ENCODE measurements at regions not wholly inside any gene's neighbourhood (a gene's known extent, or its start where the extent isn't known, plus 50 kb on each side); places are given as distances from the start of the nearest gene placed in this dataset.

DNA sequence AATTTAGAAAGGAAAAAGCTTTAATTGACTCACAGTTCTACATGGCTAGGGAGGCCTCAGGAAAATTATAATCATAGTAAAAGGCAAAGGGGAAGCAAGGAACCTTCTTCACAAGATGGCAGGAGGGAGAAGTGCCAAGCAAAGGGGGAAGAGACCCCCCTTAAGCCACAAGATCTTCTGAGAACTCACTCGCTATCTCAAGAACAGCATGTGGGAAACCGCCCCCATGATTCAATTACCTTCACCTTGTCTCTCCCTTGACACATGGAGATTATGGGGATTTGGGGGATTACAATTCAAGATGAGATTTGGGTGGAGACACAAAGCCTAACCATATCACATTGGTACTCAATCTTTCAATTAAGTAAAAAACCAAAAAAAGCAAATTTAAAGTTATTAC lies 1778.7 kb upstream of the MIR17HG start:
- TF ChIP-seq GATA3 (IDR thresholded peaks at IDR 0.05; ENCODE audit: low read depth, low read length) = no peak
- TF ChIP-seq GATA2 (IDR thresholded peaks at IDR 0.05; ENCODE audit: low read depth, low read length) = no peak

DNA sequence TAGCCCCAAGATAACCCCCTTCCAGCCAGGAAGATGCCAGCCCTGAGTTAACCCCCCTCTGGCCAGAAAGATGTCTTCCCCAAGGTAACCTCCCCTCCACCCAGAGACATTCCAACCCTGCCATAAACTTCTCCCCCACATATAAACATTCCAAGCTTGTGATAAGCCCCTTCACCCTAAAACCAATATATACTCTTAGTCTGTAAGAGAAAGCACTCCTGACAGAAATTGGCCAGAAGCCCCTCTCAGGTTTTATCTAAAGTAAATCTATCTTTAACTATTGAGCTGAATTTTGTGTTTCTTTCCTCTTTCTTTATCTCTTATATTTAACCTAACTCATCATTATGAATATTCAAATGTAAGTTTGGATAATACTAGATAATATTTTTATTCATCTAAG lies 1775.8 kb upstream of the MIR17HG start:
- TF ChIP-seq GATA2 (IDR thresholded peaks at IDR 0.05; ENCODE audit: low read depth, low read length) = no peak
- TF ChIP-seq GATA3 (IDR thresholded peaks at IDR 0.05; ENCODE audit: low read depth, low read length) = no peak

DNA sequence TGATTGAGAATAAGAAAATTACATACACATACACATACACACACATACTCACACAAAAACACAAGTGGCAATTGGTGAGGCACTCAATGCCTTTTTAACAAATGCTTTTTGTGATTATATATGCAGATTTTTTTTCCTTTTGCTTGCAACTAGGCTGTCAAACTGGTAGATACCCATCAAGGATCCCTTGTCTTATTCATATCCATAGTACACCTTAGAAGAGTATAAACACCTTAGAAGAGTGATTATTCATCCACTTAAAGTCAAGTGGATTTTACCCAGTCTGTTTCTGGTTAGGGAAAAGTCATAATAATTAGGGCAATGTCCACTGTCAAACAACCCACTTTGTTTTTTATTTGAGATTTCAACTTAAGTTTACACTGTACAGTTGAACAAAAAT lies 1773.4 kb upstream of the MIR17HG start:
- TF ChIP-seq GATA2 (IDR thresholded peaks at IDR 0.05; ENCODE audit: low read depth, low read length) = no peak
- no peak for TF ChIP-seq GATA3 (IDR thresholded peaks at IDR 0.05; ENCODE audit: low read depth, low read length)

DNA sequence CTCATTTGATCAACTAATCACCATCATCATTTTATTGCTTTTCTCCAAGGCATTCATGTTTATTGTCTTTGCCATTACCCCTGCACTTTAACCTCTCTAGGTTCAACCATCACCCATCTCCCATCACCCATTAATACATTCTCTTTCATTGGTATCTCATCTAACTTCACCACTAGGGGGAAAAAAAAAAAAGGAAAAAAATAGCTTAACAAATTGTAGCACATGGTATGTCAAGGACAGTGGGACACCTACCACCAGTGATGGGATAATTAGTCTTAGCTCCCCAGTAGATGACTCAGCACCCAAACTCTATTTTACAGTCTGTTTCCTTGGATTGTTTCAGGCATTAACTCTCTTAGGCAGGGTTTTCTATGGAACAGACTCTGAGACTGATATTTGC lies 1770.2 kb upstream of the MIR17HG start:
- TF ChIP-seq GATA2 (IDR thresholded peaks at IDR 0.05; ENCODE audit: low read depth, low read length) (no peak), GATA3 (IDR thresholded peaks at IDR 0.05; ENCODE audit: low read depth, low read length) (no peak)

DNA sequence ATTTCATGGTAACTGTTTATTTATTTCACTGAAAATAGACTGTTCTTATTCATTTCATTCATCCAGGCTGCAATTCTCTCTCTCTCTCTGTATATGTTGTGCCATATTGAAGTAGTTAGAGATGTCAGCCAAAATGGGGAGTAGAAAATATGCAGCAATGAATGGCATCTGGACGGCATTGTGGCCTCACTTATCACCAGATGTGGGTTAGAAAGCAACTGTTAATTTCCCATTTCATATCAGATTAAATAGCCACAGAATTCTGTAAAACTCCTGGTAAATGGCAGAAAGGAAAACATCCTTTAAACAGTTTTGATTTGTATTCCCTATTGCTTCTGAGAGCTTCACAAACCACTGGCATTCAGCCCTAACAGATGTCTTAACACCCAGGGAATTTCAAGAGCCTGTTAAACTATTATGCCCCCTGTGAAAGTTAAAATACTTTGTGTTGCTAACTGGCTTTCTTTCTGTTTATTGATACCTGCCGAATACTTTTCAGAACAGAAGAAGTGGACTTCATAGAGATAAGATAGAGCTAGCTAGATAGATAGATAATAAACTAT lies 1763.3 kb upstream of the MIR17HG start:
- TF ChIP-seq GATA2 (IDR thresholded peaks at IDR 0.05; ENCODE audit: low read depth, low read length) (peak; percentile 71), GATA3 (IDR thresholded peaks at IDR 0.05; ENCODE audit: low read depth, low read length) (0 out of 2 replicates have a peak, but pooled peaks have one; percentile 57)

DNA sequence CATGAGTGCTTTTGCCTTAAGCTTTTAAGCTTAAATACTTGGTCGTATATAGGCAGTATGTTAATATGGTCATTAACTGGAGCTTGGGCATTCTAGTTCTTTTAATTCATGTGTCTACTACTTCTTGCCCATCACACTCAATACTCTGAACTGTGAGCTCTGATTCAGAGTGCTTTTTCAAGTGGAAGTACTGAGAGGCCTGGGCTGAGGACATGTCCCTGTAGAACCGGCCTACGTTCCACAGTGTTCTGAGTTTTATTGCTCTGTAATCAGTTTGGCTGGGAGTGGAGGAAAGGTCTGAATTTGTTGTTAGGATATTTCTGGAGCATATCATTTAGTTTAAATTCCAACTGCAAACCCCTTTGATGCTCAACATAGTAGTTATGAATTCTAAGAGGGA lies 1744.8 kb upstream of the MIR17HG start:
- no peak for TF ChIP-seq GATA3 (IDR thresholded peaks at IDR 0.05; ENCODE audit: low read depth, low read length)
- TF ChIP-seq GATA2 (IDR thresholded peaks at IDR 0.05; ENCODE audit: low read depth, low read length) = no peak

DNA sequence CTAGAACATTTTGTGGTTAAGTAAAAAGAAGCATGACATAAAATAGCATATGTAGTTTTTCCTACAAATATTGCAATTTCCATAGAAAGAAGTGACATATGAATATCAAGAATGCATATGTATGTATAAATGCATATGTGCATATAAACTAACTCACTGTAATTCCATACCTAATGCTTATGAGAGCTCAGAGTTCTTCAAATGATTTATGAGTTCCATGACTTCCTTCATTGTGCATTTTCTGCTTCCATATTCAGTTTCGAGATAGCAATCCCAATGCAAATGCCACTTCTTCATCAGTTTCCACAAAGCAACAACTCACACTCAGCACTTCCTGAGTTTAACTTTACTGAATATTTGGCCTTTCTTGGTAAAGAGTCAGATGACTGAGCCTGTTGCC lies 1744.3 kb upstream of the MIR17HG start:
- no peak for TF ChIP-seq GATA2 (IDR thresholded peaks at IDR 0.05; ENCODE audit: low read depth, low read length)
- no peak for TF ChIP-seq GATA3 (IDR thresholded peaks at IDR 0.05; ENCODE audit: low read depth, low read length)

DNA sequence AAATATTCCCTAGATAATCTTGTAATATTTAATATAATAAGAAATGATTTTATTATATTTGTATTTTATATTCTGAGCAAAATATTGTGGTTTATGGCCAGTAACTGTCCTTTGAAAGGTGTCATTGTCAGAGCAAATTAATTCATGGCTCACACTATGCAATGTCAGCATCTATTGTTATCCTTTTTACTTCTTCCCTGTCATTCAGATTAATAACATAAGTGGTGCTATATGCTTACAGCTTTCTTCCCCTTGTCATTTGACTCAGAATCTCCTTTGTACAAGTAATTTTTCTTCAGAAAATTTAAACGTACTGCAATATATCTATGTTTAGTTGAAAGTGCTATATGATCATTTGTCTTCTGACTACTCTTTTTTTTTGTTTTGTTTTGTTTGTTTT lies 1738.2 kb upstream of the MIR17HG start:
- TF ChIP-seq GATA3 (IDR thresholded peaks at IDR 0.05; ENCODE audit: low read depth, low read length) (no peak), GATA2 (IDR thresholded peaks at IDR 0.05; ENCODE audit: low read depth, low read length) (no peak)

DNA sequence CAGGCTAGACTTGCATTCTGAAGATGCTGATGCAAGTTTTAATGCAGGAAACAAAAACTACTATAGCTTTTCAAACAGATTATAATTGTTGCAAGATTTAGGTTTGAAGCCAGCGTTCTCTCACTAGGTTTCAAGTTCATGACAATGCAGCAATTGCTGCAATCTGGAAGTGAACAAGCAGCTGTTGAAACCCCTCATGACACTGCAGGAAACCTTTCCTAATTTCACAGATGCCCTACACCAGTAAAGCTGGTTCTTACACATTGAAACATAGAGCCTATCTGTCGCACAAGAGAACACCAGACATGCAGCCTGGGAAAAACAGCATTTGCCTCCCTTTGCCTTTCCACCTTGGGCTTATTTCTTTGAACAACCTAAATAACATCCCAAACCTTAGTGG lies 1737.2 kb upstream of the MIR17HG start:
- TF ChIP-seq GATA3 (IDR thresholded peaks at IDR 0.05; ENCODE audit: low read depth, low read length) (no peak), GATA2 (IDR thresholded peaks at IDR 0.05; ENCODE audit: low read depth, low read length) (no peak)

DNA sequence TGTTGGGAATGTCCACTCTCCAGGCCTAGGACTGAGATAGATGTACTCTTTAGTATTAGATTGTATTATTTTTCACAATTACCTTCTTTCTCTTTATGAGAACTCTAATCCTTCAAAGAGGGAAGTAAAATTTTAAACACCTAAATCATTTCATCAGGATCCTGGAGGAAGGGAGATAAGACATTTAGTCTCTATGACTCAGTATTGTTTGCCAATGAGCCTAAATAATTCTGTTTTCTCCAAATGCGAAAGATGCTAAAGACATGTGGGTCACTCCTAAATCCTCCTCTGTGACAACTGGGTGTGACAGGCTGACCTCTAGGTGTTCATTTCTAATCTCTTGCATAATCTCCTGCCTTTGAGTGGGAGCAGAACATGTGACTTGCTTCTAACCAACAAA lies 1736.6 kb upstream of the MIR17HG start:
- TF ChIP-seq GATA3 (IDR thresholded peaks at IDR 0.05; ENCODE audit: low read depth, low read length) (no peak), GATA2 (IDR thresholded peaks at IDR 0.05; ENCODE audit: low read depth, low read length) (no peak)

DNA sequence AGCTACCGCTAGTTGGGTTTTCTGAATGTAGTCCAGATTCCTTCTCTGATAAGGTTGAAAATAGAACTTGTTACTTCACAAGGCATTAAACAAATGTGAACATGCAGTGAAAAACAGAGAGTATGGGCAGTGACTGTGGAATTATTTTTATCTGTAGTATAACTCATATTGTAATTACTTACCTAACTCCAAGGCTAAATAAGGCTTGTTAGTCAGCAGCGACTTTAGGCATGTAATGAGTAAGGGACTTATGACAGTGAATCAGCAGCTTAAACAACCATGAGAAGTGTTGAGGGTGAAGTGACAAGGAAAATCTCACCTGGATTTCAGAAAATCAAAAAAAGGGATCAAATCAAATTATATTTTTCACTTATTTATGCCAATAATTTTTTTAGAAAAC lies 1719.5 kb upstream of the MIR17HG start:
- TF ChIP-seq GATA2 (IDR thresholded peaks at IDR 0.05; ENCODE audit: low read depth, low read length) = no peak
- no peak for TF ChIP-seq GATA3 (IDR thresholded peaks at IDR 0.05; ENCODE audit: low read depth, low read length)

DNA sequence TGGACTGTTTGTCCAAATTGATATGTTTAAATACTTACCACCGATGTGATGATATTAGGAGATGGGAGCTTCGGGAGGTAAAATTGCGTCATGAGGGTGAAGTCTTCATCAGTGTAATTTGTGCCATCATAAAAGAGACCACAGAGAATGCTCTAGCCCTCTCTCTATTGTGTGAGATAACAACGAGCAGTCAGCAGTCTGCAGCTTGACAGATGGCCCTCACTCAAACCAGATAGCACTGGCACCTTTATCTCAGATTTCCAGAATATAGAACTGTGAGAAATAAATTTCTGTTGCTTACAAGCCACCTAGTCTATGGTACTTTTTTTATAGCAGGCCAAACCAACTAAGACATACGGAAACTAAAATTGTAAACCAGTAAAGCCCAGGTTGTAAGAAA lies 1718.9 kb upstream of the MIR17HG start:
- TF ChIP-seq GATA3 (IDR thresholded peaks at IDR 0.05; ENCODE audit: low read depth, low read length) = no peak
- peak; percentile 55 for TF ChIP-seq GATA2 (IDR thresholded peaks at IDR 0.05; ENCODE audit: low read depth, low read length)

DNA sequence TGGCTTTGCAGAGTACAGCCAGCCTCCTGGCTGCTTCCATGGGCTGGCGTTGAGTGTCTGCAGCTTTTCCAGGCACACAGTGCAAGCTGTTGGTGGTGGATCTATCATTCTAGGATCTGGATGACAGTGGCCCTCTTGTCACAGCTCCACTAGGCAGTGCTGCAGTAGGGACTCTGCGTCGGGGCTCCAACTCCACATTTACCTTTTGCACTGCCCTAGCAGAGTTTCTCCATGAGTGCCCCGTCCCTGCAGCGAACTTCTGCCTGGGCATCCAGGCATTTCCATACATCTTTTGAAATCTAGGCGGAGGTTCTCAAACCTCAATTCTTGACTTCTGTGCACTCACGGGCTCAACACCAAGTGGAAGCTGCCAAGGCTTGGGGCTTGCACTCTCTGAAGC lies 1697.3 kb upstream of the MIR17HG start:
- TF ChIP-seq GATA2 (IDR thresholded peaks at IDR 0.05; ENCODE audit: low read depth, low read length) (no peak), GATA3 (IDR thresholded peaks at IDR 0.05; ENCODE audit: low read depth, low read length) (no peak)

DNA sequence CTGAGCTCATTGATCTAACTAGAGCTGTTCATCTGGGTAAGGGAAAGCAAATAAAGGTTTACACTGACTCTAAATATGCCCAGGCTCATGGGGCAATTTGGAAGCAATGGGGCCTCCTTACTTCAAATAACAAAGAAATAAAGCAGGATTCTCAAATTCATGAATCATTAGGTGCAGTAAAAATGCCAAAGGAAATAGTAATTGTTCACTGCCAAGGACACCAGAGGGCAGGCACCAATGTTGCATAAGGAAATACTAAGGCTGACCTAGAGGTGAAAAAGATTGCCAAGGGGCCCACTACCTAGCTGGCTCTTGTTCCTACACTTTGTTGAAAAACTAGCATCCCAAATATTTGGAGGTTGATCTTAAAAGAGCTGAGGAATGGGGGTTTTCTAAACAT lies 1686.7 kb upstream of the MIR17HG start:
- TF ChIP-seq GATA2 (IDR thresholded peaks at IDR 0.05; ENCODE audit: low read depth, low read length) (no peak), GATA3 (IDR thresholded peaks at IDR 0.05; ENCODE audit: low read depth, low read length) (no peak)

DNA sequence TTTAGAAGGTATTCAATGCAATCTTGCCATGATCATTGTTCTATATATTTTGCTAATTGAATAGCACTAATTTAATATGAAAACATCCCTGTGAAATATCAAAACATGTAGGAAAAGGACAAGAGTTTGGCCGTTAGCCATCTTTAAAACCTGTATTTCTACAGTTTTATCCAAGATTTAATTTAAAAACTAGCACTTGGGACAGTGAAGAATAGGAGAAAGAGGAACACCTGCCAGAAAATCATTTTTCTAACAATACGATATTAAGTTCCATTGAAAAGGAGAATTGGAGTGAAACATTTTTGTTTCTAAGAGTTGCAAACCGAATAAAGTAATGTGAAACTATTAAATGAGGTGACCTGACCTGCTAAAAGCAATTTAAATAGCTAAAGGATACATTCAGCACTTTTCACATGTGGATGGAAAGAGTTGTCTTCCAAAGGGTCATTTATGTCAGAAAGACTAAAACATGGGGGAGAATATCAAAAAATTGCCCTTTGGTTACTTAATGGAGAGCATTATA lies 1673.6 kb upstream of the MIR17HG start:
- no peak for TF ChIP-seq GATA2 (IDR thresholded peaks at IDR 0.05; ENCODE audit: low read depth, low read length)

Data from SH-SY5Y (cell line).